Body of pancreas (tissue), 4 donors: ENCODE measurements at regions not wholly inside any gene's neighbourhood (a gene's known extent, or its start where the extent isn't known, plus 50 kb on each side); places are given as distances from the start of the nearest gene placed in this dataset.

ENCODE experiments used
- ATAC-seq: fragments of 150-250 bp; one replicate; pipeline ENCODE4 v1.9.1; 2016
- DNase-seq, 4 donors: peaks; one replicate each; pipeline ENCODE4 v3.0.0-alpha.2; 2019
- H3K27ac ChIP-seq, 4 donors: fragments of 200-600 bp; sonication (generic); 1 replicate in 3 of 4; 2 replicates in 1 of 4; pipeline versions ENCODE4 v1.5.1 to v1.6.1; 2016 to 2019; ENCODE audit warnings: mild to moderate bottlenecking in 1 of 4, mixed read lengths in 1 of 4, moderate library complexity in 1 of 4
- H3K27me3 ChIP-seq, 2 donors: fragments of 200-600 bp; sonication (generic); one replicate each; pipeline ENCODE4 v1.6.0; 2016; ENCODE audit warnings: mild to moderate bottlenecking in 1 of 2
- H3K36me3 ChIP-seq, 2 donors: fragments of 200-600 bp; sonication (generic); replicated peaks in 1 of 2; 2 replicates each; pipeline ENCODE4 v1.5.1; 2016; ENCODE audit warnings: low read depth in 2 of 2; ENCODE audit not compliant: insufficient read depth in 1 of 2
- H3K4me1 ChIP-seq: fragments of 200-600 bp; sonication (generic); one replicate; pipeline ENCODE4 v1.6.0; 2016
- H3K4me3 ChIP-seq, 2 donors: fragments of 200-600 bp; sonication (generic); 1 replicate in 1 of 2; 2 replicates in 1 of 2; pipeline ENCODE4 v1.5.1; 2016 to 2019
- H3K9me3 ChIP-seq, 3 donors: fragments of 200-600 bp; sonication (generic); 1 replicate in 2 of 3; 2 replicates in 1 of 3; pipeline ENCODE4 v1.5.1; 2016
- POLR2A ChIP-seq, 3 donors: fragments of 450-650 bp; IDR thresholded peaks; one replicate each; pipeline ENCODE4 v1.6.1; 2016; ENCODE audit warnings: antibody characterized with exemption in 3 of 3, mild to moderate bottlenecking in 2 of 3
- WGBS, 2 donors: methylation state at CpG; one replicate each; pipeline ENCODE4 v1.1.5; 2017; 5-methylcytosine and 5-hydroxymethylcytosine counted together
- intact Hi-C: fragments of 100-400 bp; cut with DNase I; formaldehyde crosslinking; loops from one replicate; pipeline ENCODE4 v1.15.1; 2023
- TF ChIP-seq, protein P1 (sequence below), 7 experiments: fragments of 450-650 bp in 4 of 7; fragments of 200-600 bp in 3 of 7; sonication (generic) in 3 of 7; IDR thresholded peaks; one replicate each; pipeline ENCODE4 v1.5.1; 2016 to 2019; ENCODE audit warnings: antibody characterized with exemption in 7 of 7

DNA sequence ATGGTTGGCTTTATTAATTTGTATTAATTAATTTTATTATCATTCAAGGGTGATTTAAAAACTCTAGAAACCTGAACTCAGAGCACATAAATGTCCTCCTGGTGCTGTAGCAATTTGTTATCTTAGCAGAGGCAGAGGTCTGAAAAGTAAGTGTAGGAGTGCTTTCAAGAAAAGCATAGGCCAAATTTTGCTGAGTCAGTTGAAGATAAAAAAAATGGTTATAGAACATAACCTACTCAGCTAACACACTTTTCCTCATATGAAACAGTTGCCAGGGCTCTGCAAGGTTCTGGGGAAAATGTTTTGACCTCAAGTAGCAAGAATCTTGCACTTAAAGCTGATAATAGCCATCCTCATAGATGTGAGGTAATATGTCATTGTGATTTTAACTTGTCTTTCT lies 53.5 kb upstream of the CHODL start:
- DNase-seq (no peak), ATAC-seq (no peak)
- H3K4me3 ChIP-seq, result no peak overlapping the region
- H3K4me1 ChIP-seq, result no peaks in the 10 kb centered on the region
- TF ChIP-seq, protein P1, sequence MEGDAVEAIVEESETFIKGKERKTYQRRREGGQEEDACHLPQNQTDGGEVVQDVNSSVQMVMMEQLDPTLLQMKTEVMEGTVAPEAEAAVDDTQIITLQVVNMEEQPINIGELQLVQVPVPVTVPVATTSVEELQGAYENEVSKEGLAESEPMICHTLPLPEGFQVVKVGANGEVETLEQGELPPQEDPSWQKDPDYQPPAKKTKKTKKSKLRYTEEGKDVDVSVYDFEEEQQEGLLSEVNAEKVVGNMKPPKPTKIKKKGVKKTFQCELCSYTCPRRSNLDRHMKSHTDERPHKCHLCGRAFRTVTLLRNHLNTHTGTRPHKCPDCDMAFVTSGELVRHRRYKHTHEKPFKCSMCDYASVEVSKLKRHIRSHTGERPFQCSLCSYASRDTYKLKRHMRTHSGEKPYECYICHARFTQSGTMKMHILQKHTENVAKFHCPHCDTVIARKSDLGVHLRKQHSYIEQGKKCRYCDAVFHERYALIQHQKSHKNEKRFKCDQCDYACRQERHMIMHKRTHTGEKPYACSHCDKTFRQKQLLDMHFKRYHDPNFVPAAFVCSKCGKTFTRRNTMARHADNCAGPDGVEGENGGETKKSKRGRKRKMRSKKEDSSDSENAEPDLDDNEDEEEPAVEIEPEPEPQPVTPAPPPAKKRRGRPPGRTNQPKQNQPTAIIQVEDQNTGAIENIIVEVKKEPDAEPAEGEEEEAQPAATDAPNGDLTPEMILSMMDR (IDR thresholded peaks at IDR 0.05), result no peak
- TF ChIP-seq POLR2A (IDR thresholded peaks at IDR 0.05), result no peak
- no peak overlapping the region for H3K27ac ChIP-seq
- intact Hi-C loops, result no loop called here
- H3K9me3 ChIP-seq, result no peaks in the 10 kb centered on the region
- no peaks in the 10 kb centered on the region for H3K27me3 ChIP-seq
- H3K36me3 ChIP-seq, result no peaks in the 10 kb centered on the region

DNA sequence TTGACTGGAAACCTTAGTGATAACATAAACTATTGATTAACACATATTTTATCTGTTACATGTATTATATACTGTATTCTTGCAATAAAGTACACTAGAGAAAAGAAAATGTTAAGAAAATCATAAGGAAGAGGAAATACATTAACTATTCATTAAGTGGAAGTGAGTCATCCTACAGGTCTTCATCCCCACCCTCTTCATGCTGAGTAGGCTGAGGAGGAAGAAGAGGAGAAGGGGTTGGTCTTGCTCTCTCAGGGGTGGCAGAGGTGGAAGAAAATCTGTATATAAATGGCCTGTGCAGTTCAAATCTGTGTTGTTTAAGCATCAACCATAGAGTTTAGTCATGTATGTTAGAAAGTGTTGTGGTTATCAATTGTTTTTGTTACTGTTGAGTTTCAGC lies 66.1 kb upstream of the CHODL start:
- TF ChIP-seq, protein P1 (IDR thresholded peaks at IDR 0.05), result no peak
- TF ChIP-seq POLR2A (IDR thresholded peaks at IDR 0.05), result no peak
- Histone ChIP-seq H3K4me3 (no peak overlapping the region), H3K36me3 (no peaks in the 10 kb centered on the region), H3K4me1 (no peaks in the 10 kb centered on the region), H3K27ac (no peak overlapping the region), H3K27me3 (no peaks in the 10 kb centered on the region), H3K9me3 (no peaks in the 10 kb centered on the region)
- no peak for ATAC-seq
- intact Hi-C loops, result no loop called here
- no peak for DNase-seq

DNA sequence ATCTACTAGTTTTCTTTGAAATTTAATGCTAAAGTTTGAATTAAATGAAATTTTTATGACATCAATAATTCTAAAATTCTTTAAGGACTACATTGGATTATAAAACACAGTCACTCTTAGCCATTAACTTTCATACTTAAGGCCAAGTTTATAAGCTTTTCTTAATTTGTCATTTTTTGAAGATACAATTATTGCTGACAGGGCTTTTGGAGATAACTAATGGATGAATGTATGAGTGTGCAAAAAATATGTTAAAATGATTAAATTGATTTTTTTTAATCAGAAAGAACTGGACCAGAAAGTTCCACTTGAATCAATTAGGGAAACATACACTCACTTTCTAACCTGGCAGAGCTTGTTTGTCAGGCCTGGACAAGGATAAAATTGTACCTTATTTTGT lies 70.3 kb upstream of the CHODL start:
- DNase-seq (no peak), ATAC-seq (no peak)
- H3K9me3 ChIP-seq, result no peaks in the 10 kb centered on the region
- intact Hi-C loops, result no loop called here
- no peaks in the 10 kb centered on the region for H3K36me3 ChIP-seq
- H3K27ac ChIP-seq, result no peak overlapping the region
- no peak overlapping the region for H3K4me3 ChIP-seq
- no peaks in the 10 kb centered on the region for H3K4me1 ChIP-seq
- H3K27me3 ChIP-seq, result no peaks in the 10 kb centered on the region
- TF ChIP-seq, protein P1 (IDR thresholded peaks at IDR 0.05), result no peak
- TF ChIP-seq POLR2A (IDR thresholded peaks at IDR 0.05), result no peak

DNA sequence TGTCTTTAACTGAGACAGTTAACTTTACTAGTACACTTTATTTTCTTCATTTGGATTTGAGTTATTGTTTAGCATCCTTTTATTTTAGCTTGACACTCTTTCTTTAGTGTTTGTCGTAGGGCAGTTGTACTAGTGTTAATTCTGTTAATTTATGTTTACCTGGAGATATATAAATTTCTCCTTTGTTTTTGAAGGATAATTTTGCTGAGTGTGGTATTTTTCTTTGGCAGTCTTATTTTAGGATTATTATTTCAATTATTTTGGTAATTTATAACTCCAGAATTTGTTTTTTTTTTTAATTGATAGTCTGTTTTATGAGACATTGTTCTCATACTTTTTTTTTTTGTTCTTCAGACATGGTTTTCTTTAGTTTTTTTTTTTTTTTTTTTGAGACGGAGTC lies 73.8 kb upstream of the CHODL start:
- Histone ChIP-seq H3K36me3 (no peaks in the 10 kb centered on the region), H3K4me1 (no peaks in the 10 kb centered on the region), H3K9me3 (no peaks in the 10 kb centered on the region), H3K27ac (no peak overlapping the region), H3K27me3 (no peaks in the 10 kb centered on the region), H3K4me3 (no peak overlapping the region)
- no peak for DNase-seq
- WGBS, 2 donors, result 86 to 90% methylated on average over 1 to 2 of the region's 2 CpGs
- TF ChIP-seq, protein P1 (IDR thresholded peaks at IDR 0.05), result no peak
- no peak for TF ChIP-seq POLR2A (IDR thresholded peaks at IDR 0.05)
- intact Hi-C loops, result no loop called here
- no peak for ATAC-seq

DNA sequence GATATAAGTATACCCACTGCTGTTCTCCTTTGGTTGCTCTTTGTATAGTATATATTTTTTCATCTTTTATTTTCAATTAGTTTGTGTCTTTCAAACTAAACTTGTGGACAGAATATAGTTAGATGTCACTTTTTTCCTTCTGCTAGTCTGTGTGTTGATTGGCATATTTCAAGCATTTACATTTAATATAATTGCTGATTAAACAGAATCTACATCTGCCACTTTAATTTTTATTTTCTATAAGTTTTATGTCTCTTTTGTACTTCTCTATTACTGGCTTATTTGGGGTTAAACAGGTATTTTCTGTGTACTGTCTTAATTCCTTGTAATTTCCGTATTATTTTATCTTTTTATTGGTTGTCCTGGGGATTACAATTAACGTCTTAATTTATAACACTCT lies 74.4 kb upstream of the CHODL start:
- intact Hi-C loops, result no loop called here
- Histone ChIP-seq H3K4me3 (no peak overlapping the region), H3K4me1 (no peaks in the 10 kb centered on the region), H3K36me3 (no peaks in the 10 kb centered on the region), H3K9me3 (no peaks in the 10 kb centered on the region), H3K27me3 (no peaks in the 10 kb centered on the region), H3K27ac (no peak overlapping the region)
- WGBS, 2 donors, result 67 to 75% methylated on average over 2 of the region's 2 CpGs
- ATAC-seq (no peak), DNase-seq (no peak)
- TF ChIP-seq, protein P1 (IDR thresholded peaks at IDR 0.05), result no peak
- no peak for TF ChIP-seq POLR2A (IDR thresholded peaks at IDR 0.05)
